ENCODE measurements at regions not wholly inside any gene's neighbourhood (a gene's known extent, or its start where the extent isn't known, plus 50 kb on each side); places are given as distances from the start of the nearest gene placed in this dataset.

DNA sequence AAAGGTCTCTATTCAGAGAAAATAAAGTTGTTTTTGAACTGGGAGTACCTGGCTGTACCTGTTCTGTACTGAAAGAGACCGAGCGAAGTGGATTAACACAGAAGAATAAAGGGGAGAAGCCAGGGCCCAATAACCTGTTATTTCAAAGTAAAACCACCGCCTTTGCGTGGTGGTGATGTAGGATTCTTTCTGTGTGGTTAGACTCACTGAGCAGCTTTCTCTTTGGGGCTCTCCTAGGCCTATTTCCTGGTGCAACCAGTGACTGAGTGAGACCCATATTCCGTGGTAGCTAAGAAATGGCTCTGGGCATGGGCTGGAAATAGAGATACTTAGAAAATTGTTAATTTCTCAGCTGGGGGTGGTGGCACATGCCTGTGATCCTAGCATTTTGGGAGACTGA is 99.9 kb downstream of the XCL2 start:
- FAIRE-seq (no peak), DNase-seq (ENCODE audit: low read depth, low spot score) (no peak), ATAC-seq (no peak)
- H3K4me3 ChIP-seq: no peak overlapping the region
- H3K27me3 ChIP-seq (replicated peaks in 1 of 2; ENCODE audit: control insufficient read depth in 2 of 2, insufficient read depth in 2 of 2, low read length in 1 of 2): no peaks in the 10 kb centered on the region
- BruUV-seq (replicated peaks): no TSS peak
- no peaks in the 10 kb centered on the region for H3K4me1 ChIP-seq (ENCODE audit: control insufficient read depth, insufficient read depth, low read length)
- ChIA-PET SMC1A (ENCODE audit: uncharacterized antibody, unreplicated experiment) (interaction anchor here (0.7 to 16.8 kb wide), 20 partner anchors 10 to 1029 kb away, joined by 3 to 314 read pairs (median 8); partner anchors contain the start of genes XCL1 and XCL2), CTCF (interaction anchor here (0.7 to 14.9 kb wide), 14 partner anchors 8 to 905 kb away, joined by 3 to 283 read pairs (median 4); no protein-coding TSS in a partner anchor), POLR2A (interaction anchor here (0.8 to 1.1 kb wide), 2 partner anchors 67 to 101 kb away, joined by 3 to 4 read pairs; no protein-coding TSS in a partner anchor), RAD21 (ENCODE audit: unreplicated experiment) (interaction anchor here (1.0 to 12.3 kb wide), 9 partner anchors 23 to 159 kb away, joined by 4 to 179 read pairs (median 8); no protein-coding TSS in a partner anchor)
- no peak overlapping the region for H3K4me2 ChIP-seq (ENCODE audit: control insufficient read depth, insufficient read depth)
- intact Hi-C loops (cut with micrococcal nuclease; ENCODE audit: unreplicated experiment): no loop called here
- H3K27ac ChIP-seq (ENCODE audit: control insufficient read depth, insufficient read depth): no peak overlapping the region
- no peak overlapping the region for H3K9ac ChIP-seq (ENCODE audit: control insufficient read depth, insufficient read depth, low read length)
- H4K20me1 ChIP-seq (ENCODE audit: control insufficient read depth, insufficient read depth): no peaks in the 10 kb centered on the region
- H3K79me2 ChIP-seq (ENCODE audit: control insufficient read depth, insufficient read depth, low read length): no peaks in the 10 kb centered on the region
- WGBS (ENCODE audit: insufficient coverage, insufficient replicate concordance, low lambda C conversion rate, missing lambda C conversion rate): 47% methylated on average over 5 of the region's 5 CpGs
- in situ Hi-C loops (cut with MboI): loop anchor here (5.0 to 10.0 kb wide), 2 partner anchors 123 to 1101 kb away; no protein-coding TSS in a partner anchor
- no peaks in the 10 kb centered on the region for H3K9me3 ChIP-seq (replicated peaks; ENCODE audit: control insufficient read depth, insufficient read depth, low read length)
- no peak overlapping the region for H2AFZ ChIP-seq (ENCODE audit: control insufficient read depth, low read depth, low read length)
- no peaks in the 10 kb centered on the region for H3K36me3 ChIP-seq (ENCODE audit: control insufficient read depth in 2 of 2, insufficient read depth in 2 of 2, low read length in 1 of 2)
- TF ChIP-seq SUPT20H (IDR thresholded peaks at IDR 0.05; ENCODE audit: borderline replicate concordance, control insufficient read depth, low read depth, low read length) (no peak), KDM1A (IDR thresholded peaks at IDR 0.05; ENCODE audit: borderline replicate concordance) (no peak), NFYB (IDR thresholded peaks at IDR 0.05; ENCODE audit: insufficient read depth, low read depth, low read length) (no peak), WRNIP1 (IDR thresholded peaks at IDR 0.05; ENCODE audit: borderline replicate concordance, low read depth, low read length) (no peak), HDGF (IDR thresholded peaks at IDR 0.05) (no peak), MTA2 (IDR thresholded peaks at IDR 0.05; ENCODE audit: low read depth) (no peak), TCF3 (IDR thresholded peaks at IDR 0.05; ENCODE audit: borderline replicate concordance, insufficient read depth, low read depth, low read length) (no peak), CHD1 (IDR thresholded peaks at IDR 0.05; ENCODE audit: low read depth, low read length) (no peak), NFXL1 (IDR thresholded peaks at IDR 0.05; ENCODE audit: borderline replicate concordance) (no peak), POU2F2 (IDR thresholded peaks at IDR 0.05; ENCODE audit: borderline replicate concordance, low read depth, low read length) (no peak)
- TF ChIP-seq, protein P1, sequence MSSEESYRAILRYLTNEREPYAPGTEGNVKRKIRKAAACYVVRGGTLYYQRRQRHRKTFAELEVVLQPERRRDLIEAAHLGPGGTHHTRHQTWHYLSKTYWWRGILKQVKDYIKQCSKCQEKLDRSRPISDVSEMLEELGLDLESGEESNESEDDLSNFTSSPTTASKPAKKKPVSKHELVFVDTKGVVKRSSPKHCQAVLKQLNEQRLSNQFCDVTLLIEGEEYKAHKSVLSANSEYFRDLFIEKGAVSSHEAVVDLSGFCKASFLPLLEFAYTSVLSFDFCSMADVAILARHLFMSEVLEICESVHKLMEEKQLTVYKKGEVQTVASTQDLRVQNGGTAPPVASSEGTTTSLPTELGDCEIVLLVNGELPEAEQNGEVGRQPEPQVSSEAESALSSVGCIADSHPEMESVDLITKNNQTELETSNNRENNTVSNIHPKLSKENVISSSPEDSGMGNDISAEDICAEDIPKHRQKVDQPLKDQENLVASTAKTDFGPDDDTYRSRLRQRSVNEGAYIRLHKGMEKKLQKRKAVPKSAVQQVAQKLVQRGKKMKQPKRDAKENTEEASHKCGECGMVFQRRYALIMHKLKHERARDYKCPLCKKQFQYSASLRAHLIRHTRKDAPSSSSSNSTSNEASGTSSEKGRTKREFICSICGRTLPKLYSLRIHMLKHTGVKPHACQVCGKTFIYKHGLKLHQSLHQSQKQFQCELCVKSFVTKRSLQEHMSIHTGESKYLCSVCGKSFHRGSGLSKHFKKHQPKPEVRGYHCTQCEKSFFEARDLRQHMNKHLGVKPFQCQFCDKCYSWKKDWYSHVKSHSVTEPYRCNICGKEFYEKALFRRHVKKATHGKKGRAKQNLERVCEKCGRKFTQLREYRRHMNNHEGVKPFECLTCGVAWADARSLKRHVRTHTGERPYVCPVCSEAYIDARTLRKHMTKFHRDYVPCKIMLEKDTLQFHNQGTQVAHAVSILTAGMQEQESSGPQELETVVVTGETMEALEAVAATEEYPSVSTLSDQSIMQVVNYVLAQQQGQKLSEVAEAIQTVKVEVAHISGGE (CRISPR knock-in tag; IDR thresholded peaks at IDR 0.05): no peak
- TF ChIP-seq, protein P2, sequence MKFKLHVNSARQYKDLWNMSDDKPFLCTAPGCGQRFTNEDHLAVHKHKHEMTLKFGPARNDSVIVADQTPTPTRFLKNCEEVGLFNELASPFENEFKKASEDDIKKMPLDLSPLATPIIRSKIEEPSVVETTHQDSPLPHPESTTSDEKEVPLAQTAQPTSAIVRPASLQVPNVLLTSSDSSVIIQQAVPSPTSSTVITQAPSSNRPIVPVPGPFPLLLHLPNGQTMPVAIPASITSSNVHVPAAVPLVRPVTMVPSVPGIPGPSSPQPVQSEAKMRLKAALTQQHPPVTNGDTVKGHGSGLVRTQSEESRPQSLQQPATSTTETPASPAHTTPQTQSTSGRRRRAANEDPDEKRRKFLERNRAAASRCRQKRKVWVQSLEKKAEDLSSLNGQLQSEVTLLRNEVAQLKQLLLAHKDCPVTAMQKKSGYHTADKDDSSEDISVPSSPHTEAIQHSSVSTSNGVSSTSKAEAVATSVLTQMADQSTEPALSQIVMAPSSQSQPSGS (IDR thresholded peaks at IDR 0.05; ENCODE audit: low read length): no peak
- TF ChIP-seq, protein P3, sequence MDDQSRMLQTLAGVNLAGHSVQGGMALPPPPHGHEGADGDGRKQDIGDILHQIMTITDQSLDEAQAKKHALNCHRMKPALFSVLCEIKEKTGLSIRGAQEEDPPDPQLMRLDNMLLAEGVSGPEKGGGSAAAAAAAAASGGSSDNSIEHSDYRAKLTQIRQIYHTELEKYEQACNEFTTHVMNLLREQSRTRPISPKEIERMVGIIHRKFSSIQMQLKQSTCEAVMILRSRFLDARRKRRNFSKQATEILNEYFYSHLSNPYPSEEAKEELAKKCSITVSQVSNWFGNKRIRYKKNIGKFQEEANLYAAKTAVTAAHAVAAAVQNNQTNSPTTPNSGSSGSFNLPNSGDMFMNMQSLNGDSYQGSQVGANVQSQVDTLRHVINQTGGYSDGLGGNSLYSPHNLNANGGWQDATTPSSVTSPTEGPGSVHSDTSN (IDR thresholded peaks at IDR 0.05; ENCODE audit: insufficient replicate concordance, low read depth, low read length): no peak
- TF ChIP-seq, protein P4, sequence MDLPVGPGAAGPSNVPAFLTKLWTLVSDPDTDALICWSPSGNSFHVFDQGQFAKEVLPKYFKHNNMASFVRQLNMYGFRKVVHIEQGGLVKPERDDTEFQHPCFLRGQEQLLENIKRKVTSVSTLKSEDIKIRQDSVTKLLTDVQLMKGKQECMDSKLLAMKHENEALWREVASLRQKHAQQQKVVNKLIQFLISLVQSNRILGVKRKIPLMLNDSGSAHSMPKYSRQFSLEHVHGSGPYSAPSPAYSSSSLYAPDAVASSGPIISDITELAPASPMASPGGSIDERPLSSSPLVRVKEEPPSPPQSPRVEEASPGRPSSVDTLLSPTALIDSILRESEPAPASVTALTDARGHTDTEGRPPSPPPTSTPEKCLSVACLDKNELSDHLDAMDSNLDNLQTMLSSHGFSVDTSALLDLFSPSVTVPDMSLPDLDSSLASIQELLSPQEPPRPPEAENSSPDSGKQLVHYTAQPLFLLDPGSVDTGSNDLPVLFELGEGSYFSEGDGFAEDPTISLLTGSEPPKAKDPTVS (IDR thresholded peaks at IDR 0.05; ENCODE audit: low read depth, low read length): no peak
- TF ChIP-seq, protein P5, sequence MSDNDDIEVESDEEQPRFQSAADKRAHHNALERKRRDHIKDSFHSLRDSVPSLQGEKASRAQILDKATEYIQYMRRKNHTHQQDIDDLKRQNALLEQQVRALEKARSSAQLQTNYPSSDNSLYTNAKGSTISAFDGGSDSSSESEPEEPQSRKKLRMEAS (IDR thresholded peaks at IDR 0.05; ENCODE audit: low read depth, low read length): no peak

All from GM12878 (cell line).